GM18951 (cell line): ENCODE measurements at regions not wholly inside any gene's neighbourhood (a gene's known extent, or its start where the extent isn't known, plus 50 kb on each side); places are given as distances from the start of the nearest gene placed in this dataset.

ENCODE experiments used
- POLR2A ChIP-seq: IDR thresholded peaks from 4 replicates; pipeline ENCODE4 v1.6.1; 2011; ENCODE audit warnings: mild to moderate bottlenecking; ENCODE audit not compliant: insufficient read length, insufficient read depth; ENCODE audit errors: extremely low read depth
- in situ Hi-C: fragments of 300-500 bp; cut with MboI; formaldehyde crosslinking; loops from one replicate; pipeline ENCODE4 v1.12.0; 2022; ENCODE audit warnings: low sequenced_read_pairs, mixed read lengths, inconsistent platforms; ENCODE audit not compliant: unreplicated experiment

DNA sequence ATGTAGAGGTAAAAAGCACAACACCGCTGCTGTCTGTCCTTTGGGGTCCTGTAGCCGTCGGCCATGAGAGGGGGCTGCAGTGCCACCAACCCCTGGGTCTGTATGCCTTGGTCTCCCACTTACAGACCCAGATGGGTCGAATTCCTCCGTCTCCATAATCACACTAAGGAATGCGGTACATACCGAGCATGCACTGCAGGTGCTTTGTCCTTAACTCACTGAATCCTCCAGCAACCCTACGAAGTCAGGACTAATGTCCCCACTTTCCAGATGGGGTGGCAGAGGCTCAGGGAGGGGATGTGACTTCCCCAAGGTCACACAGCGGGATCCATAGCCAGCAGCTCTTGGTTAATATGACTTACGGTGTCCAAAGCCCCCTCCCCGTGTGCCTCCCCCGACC is 219.9 kb upstream of the CIBAR2 start:
- in situ Hi-C loops, result no loop called here
- no peak for TF ChIP-seq POLR2A

DNA sequence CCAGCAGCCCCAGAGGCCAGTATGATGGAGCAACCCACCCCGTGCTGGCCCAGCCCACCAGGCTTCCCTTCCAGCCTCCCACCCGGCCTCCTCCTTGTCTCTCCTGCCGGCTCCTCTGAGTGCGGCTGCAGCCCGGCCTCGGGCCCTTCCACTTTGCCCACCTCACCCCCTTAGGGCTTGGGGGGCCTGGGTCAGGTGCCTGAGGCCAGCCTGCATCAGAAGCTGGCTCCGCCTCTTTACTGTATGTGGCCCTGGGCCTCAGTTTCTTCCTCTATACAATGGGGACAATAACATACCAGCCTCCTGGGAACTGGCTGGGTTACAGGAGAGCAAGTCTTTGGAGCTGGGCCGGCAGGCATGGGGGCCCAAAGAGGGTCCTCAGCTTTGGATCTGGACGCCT is 221.1 kb upstream of the CIBAR2 start:
- in situ Hi-C loops, result no loop called here
- TF ChIP-seq POLR2A, result no peak

DNA sequence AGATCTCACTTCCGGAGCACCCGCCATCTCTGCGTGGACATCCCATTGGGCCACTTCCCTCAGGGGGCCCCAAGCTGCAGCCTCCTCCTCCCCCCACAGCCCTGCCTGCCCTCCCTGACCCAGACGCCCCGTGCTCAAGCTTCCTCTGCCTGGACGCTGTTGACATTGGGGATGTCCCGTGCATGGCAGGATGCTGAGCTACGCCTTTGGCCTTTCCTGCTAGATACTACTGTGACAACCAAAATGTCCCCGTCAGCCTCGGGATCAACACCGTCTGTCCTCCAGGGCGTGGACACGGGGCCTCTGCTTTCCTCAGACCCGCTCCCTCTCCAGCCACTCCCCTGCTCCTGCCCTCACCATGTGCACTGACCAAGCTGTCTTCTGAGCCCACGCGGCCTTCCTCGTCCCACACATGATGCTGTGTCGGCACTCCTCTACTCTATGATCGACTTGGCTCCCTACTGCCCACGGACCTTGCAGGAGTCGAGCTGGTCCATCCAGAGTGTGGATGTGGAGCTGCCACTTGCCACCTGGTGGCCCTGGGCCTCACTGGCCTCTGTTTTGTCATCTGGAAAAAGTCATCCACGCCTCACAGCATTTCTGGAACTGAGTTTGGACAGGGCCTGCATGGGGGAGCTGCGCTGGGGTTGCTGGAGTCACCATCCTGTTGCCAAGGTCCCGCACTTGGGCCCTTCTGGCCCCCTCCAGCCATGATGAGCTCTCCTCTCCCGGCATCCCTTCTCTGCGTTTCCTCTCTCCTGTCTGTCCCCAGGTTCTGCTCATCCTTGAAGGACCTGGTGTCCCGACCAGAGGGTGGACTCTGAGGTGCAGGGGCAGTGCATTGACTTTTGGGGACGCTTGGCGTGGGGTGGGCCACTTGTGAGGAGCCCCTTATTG is 221.7 kb upstream of the CIBAR2 start:
- in situ Hi-C loops, result no loop called here
- TF ChIP-seq POLR2A, result no peak

GRCh38 chr16:85334718-85335583 is 222.7 kb upstream of the CIBAR2 start:
- TF ChIP-seq POLR2A, result no peak

DNA sequence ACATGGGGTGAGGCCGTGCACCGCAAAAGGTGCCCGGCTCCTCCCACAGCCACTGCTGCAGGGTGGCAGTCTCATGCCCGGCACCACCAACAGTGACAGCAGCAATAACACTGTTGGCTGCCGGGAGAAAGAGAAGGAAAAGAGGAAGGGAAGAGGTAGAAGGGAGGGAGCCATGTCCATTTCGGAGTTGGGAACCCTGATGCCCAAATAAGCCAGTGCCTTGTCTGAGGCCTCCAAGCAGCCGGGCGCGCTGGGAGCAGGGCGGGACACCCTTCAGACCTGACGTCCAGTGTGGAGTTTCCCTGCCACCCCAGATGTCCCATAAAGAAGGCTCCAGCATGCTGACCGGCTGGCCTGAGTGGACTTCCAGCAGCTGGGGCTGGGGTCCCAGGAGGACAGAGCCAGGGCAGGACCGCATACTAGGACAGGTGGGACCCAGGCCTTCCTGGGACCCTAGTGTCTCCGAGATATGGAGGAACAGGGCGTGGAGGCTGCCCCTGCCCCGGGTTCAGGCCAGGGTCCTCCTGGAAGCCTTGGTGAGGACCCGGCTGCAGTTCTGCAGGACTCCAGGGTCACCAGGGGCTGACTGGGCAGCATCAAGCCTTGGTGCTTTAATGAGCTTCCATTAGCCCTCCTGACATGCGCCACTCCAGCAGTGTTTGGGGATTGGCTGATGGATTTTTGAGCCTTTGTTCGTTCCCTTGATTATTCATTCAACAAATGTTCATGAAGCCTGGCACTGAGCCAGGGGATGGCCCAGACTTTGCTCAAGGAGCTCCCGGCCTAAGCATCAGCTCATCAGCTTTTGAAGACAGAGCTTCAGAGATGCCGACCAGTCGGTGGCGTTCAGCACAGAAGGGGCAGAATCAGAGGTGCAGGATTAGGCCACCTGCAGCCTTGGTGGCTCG is 223.6 kb upstream of the CIBAR2 start:
- in situ Hi-C loops, result no loop called here
- no peak for TF ChIP-seq POLR2A

More at GRCh38 chr16:85334718-85335583, 222.7 kb upstream of the CIBAR2 start:
- in situ Hi-C loops, result no loop called here

DNA sequence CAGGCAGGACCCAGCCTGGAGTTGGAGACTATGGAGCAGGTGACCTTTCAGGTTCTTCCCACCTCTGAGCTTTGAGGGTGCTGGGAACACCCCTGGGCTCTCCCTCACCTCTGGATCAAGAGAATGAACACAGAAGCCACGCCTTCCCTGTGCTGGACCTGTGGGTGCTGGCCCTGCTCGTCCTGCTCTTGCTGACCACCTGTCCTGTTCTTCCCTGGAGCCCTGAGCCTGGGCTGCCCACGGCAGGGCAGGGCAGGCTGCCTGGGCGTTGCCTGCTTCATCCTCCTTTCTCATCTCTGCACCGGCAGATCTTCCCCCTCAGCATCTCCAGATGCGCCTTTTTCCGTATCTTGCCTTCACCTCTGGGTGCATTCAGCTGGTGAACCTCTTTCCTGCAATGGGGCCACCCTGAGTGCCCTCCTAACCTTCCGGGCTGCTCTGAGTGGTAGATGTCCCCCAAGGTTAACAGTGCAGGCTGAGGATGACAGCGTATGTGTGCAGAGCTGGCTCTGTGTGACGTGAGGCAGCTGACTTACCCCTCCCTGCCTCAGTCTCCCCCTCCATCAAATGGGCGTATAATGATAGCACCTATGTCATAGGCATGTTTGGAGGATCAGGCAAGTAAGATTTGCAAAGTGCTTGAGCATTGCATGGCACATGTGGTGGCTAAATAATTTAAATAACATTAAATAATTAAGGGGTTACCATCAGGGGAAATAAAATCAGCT is 225.8 kb upstream of the CIBAR2 start:
- in situ Hi-C loops, result no loop called here

DNA sequence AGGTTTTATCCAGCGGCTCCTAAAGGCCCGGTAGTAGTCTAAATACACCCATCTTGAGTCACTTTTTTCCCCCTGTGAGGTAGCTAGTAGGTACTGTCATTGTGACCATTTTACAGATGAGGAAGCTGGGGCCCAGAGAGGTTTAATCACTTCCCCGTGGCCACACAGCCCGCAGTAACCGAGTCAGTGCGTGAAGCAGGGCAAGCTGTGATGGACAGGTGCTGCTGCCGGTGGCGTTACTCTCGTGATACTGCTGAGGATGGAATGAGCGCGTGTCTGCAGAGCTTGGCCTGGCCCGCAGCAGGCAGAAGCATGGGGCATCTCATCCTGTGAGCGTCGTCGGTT is 226.3 kb upstream of the CIBAR2 start:
- in situ Hi-C loops, result no loop called here
- no peak for TF ChIP-seq POLR2A

More for the DNA sequence above, 225.8 kb upstream of the CIBAR2 start:
- TF ChIP-seq POLR2A, result no peak

DNA sequence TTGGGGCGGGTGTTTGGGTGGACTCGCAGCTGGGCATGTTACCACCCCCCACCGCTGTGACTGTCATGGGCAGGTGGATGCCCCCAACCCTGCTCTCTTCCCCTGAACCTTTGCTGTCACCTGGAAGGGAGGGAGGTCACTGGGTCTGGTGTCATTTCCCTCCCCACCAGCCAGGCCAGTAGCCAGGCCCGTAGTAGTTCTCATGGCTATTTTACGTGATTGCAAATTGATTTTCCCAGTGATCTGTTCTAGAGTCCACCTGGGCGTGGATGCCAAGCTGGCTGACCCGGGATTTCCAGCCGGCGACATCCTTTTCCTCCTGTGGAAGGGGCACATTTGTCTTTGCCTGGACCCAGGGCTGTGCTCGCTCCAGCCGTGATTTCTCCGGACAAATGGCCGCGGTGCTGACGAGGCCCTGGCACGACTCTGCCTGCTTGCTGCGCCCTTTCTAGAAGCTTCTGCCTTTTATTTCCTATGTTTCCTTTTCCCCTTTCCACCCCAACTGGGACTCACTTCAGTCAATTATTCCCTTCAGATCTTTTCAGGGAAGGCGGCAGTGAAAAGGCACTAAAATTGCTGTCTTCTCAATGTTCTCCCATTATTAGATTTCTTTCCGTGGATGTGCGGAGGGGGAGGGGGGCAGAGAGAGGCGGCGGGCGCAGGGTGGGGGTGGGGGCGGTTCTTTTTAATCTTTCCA is 226.9 kb upstream of the CIBAR2 start:
- in situ Hi-C loops, result no loop called here
- TF ChIP-seq POLR2A, result no peak

DNA sequence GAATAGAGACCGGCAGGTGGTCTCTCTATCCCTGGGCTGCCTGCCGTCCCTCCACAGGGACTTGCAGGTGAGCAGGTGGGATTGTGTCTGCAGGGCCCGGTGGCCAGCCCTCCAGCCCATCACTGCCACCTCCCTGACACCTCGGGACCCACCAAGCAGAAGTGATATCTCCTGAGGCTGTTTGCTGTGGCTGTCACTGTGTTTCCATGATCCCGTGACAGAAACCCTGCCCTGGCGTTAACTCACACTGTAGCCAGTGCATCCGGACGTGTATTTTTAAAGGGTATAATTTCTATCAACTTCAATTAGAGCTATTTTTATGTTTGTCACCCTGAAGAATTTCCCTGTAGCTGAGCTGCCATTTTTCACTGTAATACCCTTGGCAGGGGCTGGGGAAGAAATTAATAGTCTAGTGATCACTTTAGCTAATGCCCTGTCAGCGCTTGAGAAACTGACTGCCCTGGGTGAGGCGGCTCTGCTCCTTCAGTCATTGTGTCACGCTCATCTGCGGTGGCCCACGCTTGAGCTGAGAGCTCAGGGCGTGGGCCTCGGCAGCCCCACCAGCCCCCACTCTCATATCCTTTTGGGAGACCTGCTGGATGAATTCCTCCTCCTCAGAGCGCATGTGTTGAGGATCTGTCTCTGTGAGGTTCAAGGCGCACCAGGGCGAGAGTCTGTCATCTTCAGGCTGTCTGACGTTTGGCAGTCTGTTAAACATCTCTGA is 229.9 kb upstream of the CIBAR2 start:
- no peak for TF ChIP-seq POLR2A
- in situ Hi-C loops, result no loop called here

DNA sequence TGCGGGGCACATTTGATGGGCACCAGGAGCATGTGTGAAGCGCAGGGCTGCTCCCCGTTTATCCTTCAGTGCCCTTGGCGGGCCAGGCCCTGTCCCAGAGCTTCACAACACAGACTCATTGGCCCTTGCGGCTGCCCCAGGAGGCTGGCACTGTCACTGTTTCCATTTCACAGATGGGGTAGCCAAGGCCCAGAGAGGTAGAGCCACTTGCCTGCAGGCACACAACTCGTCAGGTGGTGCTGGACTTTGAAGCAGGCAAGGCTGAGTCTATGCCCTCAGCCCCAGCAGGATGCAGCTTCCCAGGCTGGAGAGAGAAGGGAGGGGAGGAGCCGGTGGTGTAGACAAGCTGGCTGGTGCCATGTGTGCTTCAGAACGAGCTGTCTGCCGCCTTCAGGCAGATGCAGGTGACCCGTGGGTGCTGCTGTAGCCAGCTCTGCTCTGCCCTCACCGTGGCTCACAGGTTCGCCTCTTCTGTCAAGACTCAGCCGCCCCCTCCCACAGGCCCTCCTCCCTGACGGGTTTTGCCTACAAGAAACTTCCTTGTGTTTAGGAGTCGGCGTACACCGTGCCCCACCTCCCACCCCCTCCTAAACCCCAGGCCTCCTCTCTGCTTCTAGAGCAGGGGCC is 232.3 kb upstream of the CIBAR2 start:
- in situ Hi-C loops, result no loop called here

More for the DNA sequence above, 232.3 kb upstream of the CIBAR2 start:
- no peak for TF ChIP-seq POLR2A
